Right lobe of liver (tissue), 6 donors: ENCODE measurements at regions not wholly inside any gene's neighbourhood (a gene's known extent, or its start where the extent isn't known, plus 50 kb on each side); places are given as distances from the start of the nearest gene placed in this dataset.

ENCODE experiments used
- ATAC-seq, 4 donors: fragments of 200-7000 bp; cut with Tn5 transposase; one replicate each; pipeline ENCODE4 v1.9.1; 2020; ENCODE audit warnings: mild to moderate bottlenecking in 4 of 4, moderate library complexity in 4 of 4
- DNase-seq, 3 donors: peaks; one replicate each; pipeline ENCODE4 v3.0.0-alpha.2; 2020
- H3K27ac ChIP-seq, 3 donors: fragments of 200-600 bp; one replicate each; pipeline ENCODE4 v1.8.0; 2022
- H3K27me3 ChIP-seq, 2 donors: fragments of 200-600 bp; one replicate each; pipeline ENCODE4 v1.8.0; 2022
- H3K36me3 ChIP-seq, 4 donors: fragments of 200-600 bp; sonication (generic) in 1 of 4; one replicate each; pipeline versions ENCODE4 v1.5.1 to v1.8.0; 2017 to 2022; ENCODE audit warnings: control low read depth in 1 of 4
- H3K4me1 ChIP-seq, 4 donors: fragments of 200-600 bp; sonication (generic) in 1 of 4; one replicate each; pipeline versions ENCODE4 v1.5.1 to v1.8.0; 2017 to 2022; ENCODE audit warnings: control low read depth in 1 of 4
- H3K4me3 ChIP-seq, 3 donors: fragments of 200-600 bp; one replicate each; pipeline ENCODE4 v1.8.0; 2022
- H3K9me3 ChIP-seq, 4 donors: fragments of 200-600 bp; sonication (generic) in 1 of 4; one replicate each; pipeline versions ENCODE4 v1.5.1 to v1.8.0; 2017 to 2022; ENCODE audit warnings: control low read depth in 1 of 4
- POLR2A ChIP-seq: fragments of 450-650 bp; IDR thresholded peaks from one replicate; pipeline ENCODE4 v1.6.1; 2017; ENCODE audit warnings: antibody characterized with exemption, mild to moderate bottlenecking
- WGBS: methylation state at CpG from one replicate; pipeline ENCODE4 v1.1.6; 2018; ENCODE audit warnings: low coverage, low lambda C conversion rate; ENCODE audit not compliant: insufficient coverage; ENCODE audit errors: missing lambda C conversion rate; 5-methylcytosine and 5-hydroxymethylcytosine counted together
- intact Hi-C, 2 donors: fragments of 100-400 bp; cut with DNase I; formaldehyde crosslinking; loops; one replicate each; pipeline versions ENCODE4 v1.11.2 to v1.14.1; 2022
- TF ChIP-seq, protein P1 (sequence below), 4 donors: fragments of 200-600 bp in 3 of 4; fragments of 450-650 bp in 1 of 4; IDR thresholded peaks; one replicate each; pipeline versions ENCODE4 v1.5.1 to v1.8.0; 2016 to 2022; ENCODE audit warnings: antibody characterized with exemption in 4 of 4, mild to moderate bottlenecking in 2 of 4
- donor health status: DM: no; HTN: yes; CAD: no.
- donor health status: DM: no; HTN: no; CAD: no.
- donor health status: DM: no; HTN: no; CAD: no.
- donor health status: DM: no; HTN: yes; CAD: no.
- donor health status: DM: no; HTN: yes; CAD: no.

DNA sequence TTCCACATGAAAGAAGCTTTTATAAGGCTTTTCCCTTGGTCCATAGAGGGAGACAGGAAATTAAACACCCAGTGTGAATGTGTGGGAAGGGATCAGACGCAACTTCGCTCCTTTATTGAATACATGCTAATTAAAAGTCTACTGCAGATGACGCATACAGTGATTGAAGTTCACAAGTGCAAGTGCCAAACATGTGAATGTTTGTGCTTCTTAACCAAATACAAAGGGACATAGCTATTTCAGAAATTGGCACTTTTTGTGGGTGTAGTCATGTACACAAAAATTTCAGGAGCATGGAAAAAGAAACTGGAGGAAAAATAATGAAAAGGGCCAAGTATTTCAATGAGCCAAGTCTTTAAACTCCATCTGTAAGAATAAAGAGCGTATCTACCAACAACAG lies 283.7 kb downstream of the SKAP2 start:
- ATAC-seq, result peak in 1 of 4 donors; percentile 57
- 61% methylated on average over 4 of the region's 4 CpGs for WGBS
- no peak for DNase-seq
- Histone ChIP-seq H3K36me3 (no peaks in the 10 kb centered on the region), H3K27me3 (no peaks in the 10 kb centered on the region), H3K4me3 (no peak overlapping the region), H3K9me3 (no peaks in the 10 kb centered on the region), H3K4me1 (no peaks in the 10 kb centered on the region), H3K27ac (no peak overlapping the region)
- intact Hi-C loops, result no loop called here
- TF ChIP-seq, protein P1, sequence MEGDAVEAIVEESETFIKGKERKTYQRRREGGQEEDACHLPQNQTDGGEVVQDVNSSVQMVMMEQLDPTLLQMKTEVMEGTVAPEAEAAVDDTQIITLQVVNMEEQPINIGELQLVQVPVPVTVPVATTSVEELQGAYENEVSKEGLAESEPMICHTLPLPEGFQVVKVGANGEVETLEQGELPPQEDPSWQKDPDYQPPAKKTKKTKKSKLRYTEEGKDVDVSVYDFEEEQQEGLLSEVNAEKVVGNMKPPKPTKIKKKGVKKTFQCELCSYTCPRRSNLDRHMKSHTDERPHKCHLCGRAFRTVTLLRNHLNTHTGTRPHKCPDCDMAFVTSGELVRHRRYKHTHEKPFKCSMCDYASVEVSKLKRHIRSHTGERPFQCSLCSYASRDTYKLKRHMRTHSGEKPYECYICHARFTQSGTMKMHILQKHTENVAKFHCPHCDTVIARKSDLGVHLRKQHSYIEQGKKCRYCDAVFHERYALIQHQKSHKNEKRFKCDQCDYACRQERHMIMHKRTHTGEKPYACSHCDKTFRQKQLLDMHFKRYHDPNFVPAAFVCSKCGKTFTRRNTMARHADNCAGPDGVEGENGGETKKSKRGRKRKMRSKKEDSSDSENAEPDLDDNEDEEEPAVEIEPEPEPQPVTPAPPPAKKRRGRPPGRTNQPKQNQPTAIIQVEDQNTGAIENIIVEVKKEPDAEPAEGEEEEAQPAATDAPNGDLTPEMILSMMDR (IDR thresholded peaks at IDR 0.05), result no peak
- TF ChIP-seq POLR2A, result no peak

DNA sequence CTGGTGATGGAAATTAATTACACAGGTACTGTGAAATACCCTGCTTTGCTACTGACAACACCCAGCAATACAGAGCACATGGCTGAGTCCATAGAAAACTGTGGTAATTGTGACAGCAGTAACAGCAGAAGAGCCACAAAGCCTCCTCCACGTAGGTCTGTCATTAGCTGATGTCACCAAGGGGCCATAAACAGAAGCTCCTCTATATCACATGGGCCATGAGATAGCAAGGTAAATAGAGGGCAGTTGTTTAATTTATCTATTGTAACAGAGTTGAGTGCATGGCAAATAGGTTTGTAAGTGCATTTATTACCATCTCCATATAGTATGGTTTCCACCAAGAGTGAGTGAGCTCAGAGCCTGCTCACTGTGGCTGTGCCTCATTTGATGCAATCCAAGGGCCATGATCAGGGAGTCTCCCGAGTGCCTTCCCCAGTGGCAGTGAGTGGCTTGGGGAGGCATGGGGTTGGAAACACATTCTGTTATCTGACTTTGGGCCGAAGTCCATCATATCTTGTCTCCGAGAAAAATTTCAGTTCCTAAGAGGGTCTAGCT lies 281.2 kb downstream of the SKAP2 start:
- no peaks in the 10 kb centered on the region for H3K36me3 ChIP-seq

DNA sequence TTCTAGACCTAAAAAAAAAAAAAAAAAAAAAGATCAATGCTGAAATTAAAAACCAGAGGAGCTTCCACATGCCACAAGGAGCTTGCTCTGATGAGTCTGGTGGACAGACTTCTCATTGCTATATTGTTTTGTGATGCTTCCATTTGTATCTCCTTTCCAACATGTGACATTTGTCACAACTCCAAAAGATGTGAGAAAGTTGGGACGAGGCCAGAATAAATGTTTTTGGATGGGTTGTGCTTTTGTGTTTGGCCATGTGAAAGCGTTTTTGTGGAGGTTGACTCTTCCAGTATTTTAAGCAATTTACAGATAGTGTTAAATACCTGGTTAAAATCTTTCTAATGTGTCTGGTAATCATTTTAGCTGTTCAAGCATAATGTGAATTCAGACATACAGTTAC lies 280.1 kb downstream of the SKAP2 start:
- no peak for TF ChIP-seq POLR2A
- TF ChIP-seq, protein P1 (IDR thresholded peaks at IDR 0.05), result no peak
- intact Hi-C loops, result no loop called here
- WGBS, result 50% methylated on average over 2 of the region's 2 CpGs
- no peak for ATAC-seq
- no peak for DNase-seq
- H3K36me3 ChIP-seq, result no peaks in the 10 kb centered on the region
- H3K4me1 ChIP-seq, result no peaks in the 10 kb centered on the region
- H3K27me3 ChIP-seq, result no peaks in the 10 kb centered on the region
- no peak overlapping the region for H3K27ac ChIP-seq
- no peak overlapping the region for H3K4me3 ChIP-seq
- no peaks in the 10 kb centered on the region for H3K9me3 ChIP-seq

More for the DNA sequence above, 281.2 kb downstream of the SKAP2 start:
- whole genome bisulfite sequencing, result 49% methylated on average over 3 of the region's 4 CpGs
- intact Hi-C loops, result no loop called here
- H3K27ac ChIP-seq, result no peak overlapping the region
- no peaks in the 10 kb centered on the region for H3K4me1 ChIP-seq
- ATAC-seq (no peak), DNase-seq (no peak)
- no peaks in the 10 kb centered on the region for H3K9me3 ChIP-seq
- TF ChIP-seq, protein P1 (IDR thresholded peaks at IDR 0.05), result no peak
- no peak for TF ChIP-seq POLR2A
- H3K27me3 ChIP-seq, result no peaks in the 10 kb centered on the region
- H3K4me3 ChIP-seq, result no peak overlapping the region

DNA sequence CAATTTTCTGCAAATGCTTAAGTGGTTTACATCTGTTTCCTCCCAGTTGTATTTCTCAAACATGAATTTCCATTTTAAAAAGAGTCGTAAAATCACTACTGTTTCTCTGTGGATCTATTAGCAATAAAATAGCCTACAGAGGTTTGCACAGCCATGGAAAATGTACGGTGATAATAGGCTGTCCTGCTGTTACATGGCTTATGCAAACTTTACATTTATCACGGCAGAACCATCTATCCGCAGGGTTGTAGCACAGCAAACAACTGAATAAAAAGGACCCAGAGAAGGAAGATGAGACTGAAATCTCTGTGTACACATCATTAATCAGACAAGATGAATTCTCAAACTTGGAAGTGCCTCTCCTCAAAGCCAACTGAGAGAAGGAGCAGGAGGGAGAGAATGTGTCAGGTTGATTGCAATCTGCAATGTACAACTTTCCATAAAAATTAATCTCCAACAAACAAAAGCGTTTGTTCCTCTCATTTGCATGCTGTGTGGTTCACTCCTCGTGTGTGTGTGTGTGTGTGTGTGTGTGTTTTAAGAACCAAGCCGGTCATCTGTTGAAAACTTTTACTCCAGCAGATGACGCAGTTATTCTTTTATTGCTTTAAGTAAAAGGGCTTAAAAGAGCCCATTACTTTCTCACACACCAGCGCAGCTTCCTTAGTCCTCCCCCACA lies 279.3 kb downstream of the SKAP2 start:
- Histone ChIP-seq H3K4me1 (no peaks in the 10 kb centered on the region), H3K27ac (no peak overlapping the region), H3K4me3 (no peak overlapping the region), H3K27me3 (no peaks in the 10 kb centered on the region), H3K9me3 (no peaks in the 10 kb centered on the region), H3K36me3 (no peaks in the 10 kb centered on the region)
- ATAC-seq, result no peak
- no peak for TF ChIP-seq POLR2A
- TF ChIP-seq, protein P1 (IDR thresholded peaks at IDR 0.05), result no peak
- intact Hi-C loops, result no loop called here
- DNase-seq, result no peak
- WGBS, result 62% methylated on average over 9 of the region's 9 CpGs
